ENCODE measurements at regions not wholly inside any gene's neighbourhood (a gene's known extent, or its start where the extent isn't known, plus 50 kb on each side); places are given as distances from the start of the nearest gene placed in this dataset.

DNA sequence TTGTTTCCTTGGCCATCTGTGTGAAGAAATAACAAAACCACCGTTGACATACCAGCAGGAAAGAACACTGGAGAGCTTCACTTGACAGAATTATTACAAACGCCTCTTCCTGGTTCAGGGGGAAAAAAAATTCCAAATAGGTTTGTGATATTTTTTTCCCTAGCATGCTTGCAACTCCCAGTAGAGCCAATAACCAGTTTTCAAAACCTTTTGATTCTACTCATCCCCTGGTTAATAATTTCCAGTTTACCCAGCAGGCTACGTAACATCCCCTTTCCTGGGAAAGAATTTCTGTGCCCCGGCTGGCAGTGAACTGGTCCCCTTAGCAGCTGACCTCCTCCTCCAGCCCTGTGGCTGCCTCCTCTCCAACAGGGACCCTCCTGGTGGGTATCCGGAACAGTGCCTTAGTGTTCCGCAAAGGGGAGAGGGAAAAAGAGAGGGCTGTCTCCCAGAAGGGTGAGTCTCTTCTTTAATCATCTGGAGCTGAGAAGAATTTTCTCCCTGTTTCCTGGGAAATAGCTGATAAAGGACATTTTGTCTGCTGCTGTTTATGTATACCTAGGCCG is 72.8 kb upstream of the BOD1 start:
- no peak overlapping the region for H3K27ac ChIP-seq
- no peak for DNase-seq (ENCODE audit: low read depth, low spot score)

DNA sequence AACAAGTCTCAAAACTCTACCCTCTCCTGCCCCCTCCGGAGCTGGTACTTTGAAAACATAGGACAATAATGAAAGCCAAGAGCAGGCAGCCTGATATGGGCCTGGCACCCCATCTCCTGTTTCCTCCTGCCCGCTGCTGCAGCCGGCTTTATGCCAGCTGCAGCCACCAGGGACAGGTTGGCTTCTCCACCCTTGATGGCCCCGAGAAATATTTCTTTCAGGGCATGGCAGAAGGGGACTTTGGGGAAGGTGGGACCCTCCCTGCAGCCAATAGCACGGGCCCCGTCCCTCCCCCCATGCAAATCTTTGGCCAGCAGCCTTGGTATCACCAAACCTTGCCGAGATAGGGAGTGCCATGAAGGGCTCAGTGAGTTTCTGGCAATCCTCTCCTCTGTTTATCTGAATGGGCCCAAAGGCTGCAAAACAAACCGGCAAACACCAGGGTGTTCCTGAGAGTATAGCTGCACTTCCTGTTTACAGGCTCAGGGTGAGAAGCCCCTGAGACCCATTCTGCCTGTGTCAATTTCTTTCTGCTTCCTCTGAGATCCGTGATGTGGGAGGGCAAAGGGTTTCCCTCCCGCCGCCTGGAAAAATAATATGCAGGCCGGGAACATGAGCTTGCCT is 73.4 kb upstream of the BOD1 start:
- no peak for DNase-seq (ENCODE audit: low read depth, low spot score)
- no peak overlapping the region for H3K27ac ChIP-seq

DNA sequence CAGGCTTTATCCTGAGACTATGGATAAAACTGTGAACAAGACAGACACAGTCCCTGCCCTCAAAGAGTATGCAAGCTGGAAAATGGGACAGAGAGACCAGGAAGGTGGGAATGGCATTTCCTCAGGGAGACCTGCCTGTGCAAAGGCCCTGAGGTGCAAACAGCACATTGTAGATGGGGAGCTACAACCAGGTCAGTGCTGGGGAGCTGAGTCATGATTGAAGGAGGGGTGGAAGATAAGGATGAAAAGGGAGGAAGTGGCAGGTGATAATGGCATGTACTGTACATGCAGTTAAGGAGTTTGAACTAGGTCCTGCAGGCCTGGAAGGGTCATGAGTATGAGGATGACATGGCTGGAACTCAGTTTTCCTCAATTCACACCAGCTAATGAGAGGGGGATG is 75.5 kb upstream of the BOD1 start:
- DNase-seq (ENCODE audit: low read depth, low spot score), result no peak
- no peak overlapping the region for H3K27ac ChIP-seq

DNA sequence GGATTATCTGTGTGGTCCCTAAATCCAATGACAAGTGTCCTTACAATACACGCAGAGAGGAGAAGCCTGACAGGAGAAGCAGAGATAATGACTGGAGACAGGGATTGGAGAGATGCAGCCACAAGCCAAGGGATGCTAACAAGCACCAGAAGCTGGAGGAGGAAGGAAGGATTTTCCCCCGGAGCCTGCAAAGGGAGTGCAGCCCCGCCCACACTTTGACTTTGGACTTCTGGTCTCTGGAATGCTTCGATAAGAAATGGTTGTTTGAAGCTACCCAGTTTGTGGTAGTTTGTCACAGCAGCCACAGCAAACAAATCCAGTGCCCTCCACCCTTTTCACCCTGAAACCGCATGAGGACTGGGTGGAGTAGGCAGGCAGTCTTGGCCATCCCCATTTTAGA is 77.2 kb upstream of the BOD1 start:
- DNase-seq (ENCODE audit: low read depth, low spot score), result no peak
- H3K27ac ChIP-seq, result no peak overlapping the region

DNA sequence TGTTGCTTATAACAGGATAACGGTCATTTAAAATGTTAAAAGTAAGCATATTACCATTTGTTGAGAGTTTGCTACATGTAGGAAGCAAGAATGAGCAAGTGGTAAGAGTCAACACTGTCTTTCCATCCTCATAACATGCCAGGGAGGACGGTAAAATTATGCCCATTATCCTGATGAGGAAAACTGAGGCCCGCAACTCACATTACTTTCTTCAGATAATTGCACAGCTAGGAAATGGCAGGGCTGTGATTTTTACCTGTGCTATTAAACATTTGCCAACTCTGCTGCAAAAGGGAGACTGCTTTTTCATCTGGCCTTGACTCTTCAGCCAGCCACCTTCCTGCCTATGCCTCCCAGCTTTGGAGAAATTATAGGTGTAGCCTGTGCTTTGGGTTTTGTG is 79.8 kb upstream of the BOD1 start:
- no peak overlapping the region for H3K27ac ChIP-seq
- no peak for DNase-seq (ENCODE audit: low read depth, low spot score)

DNA sequence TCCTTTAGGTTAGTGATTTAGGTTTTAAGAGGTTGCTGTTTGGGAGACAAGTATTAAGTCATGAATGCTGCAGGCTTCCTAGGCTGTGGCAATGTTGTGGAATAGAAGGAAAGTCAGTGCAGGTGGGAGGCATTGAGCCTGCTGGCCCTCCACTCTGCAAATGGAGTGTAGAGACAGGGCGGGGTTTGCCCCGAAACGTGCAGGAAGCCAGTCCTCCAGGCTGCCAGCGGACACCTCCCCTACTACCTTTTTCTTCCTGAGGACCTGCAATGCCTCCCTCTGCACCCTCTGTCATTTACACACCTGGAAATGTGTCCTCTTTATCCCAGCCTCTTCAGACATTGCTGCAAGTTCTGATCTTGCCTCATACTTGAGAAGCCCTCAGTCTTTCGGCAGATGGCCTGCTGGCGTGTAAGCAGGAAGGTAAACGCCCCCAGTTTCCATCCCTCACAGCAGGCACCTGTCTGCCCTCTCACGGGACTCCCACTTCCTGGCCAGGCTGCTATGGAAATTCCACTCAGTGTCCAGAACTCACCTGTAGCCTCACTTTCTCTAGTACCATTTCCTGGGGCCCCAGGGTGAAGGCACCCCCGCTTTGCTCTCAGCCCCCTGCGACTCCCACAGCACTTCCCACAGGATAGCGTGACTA is 81.6 kb upstream of the BOD1 start:
- no peak overlapping the region for H3K27ac ChIP-seq
- DNase-seq (ENCODE audit: low read depth, low spot score), result no peak

DNA sequence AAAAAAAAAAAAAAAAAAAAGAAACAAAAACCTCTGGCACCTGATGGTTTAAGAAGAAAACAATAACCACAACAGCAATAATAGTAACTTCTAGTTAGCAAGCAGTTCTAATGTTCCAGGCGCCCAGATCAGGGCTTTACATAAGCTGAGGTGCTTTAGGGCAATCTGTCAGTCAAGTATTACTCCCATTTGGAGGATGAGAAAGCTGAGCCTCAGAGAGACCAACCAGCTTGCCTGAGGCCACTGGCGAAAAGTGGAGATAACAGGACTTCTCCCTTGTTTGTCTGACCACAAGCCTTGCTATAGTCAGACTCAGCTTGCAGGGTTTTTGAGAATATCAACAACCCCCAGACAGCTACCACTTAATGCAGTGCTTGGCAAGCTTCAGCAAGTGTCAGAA is 83.5 kb upstream of the BOD1 start:
- H3K27ac ChIP-seq, result no peak overlapping the region
- no peak for DNase-seq (ENCODE audit: low read depth, low spot score)

DNA sequence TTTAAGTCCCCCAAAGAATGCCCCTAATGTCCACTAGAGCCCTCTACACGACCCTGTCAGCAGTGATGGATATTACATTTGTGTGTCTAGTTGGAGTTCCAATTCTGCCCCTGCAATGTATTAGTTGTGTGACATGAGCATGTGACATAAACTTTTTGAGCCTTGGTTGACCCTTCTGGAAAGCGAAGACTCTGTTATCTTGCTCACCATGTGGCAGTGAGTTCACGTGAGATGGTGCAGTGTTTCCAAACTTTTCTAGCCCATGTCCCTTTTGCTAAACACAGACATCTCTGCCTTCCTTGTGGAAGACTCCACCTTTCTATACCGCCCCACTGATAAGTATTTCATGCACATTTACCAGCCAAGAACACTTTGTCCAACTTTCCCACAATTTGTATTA is 87.0 kb upstream of the BOD1 start:
- H3K27ac ChIP-seq, result no peak overlapping the region
- no peak for DNase-seq (ENCODE audit: low read depth, low spot score)

DNA sequence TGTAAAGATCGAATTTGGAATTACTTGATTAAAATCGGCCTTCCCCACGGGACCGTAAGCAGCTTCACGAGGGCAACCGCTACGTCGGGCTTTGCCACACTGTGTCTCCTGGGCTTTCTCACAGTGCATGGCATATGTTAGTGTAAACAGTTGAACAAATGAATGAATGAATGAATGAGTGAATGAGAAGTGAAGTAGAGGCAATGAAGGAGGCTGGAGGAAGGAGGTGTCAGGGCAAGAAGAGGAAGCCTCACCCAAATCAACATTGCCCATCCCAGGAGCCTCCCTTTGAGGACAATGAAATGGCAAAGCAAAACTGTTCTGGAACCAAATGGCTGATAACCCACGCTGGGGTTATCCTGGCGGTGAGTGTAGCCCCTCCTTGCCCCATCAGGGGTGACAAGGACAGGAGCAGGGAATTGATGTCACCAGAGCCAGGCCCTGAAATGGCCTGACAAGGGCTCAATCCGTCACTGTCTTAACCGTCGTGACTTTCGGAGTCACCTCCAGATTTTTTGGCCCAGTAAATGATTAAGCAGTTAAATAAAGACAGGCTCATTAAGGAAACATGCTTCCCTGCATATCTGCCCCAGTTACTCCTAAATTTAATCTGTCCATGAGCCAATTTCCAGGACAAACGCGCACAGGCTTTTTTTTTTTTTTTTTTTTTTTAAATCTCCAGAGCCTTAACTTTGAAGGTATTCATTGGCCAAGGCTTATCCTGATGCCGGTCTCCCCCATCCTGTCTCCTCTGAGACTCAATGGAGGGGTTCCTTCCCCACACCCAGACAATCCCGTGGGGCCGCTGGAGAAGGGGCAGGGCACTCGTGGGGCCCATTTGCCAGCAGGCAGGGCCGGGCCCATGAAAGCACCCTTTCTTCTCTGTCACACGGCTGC is 88.4 kb upstream of the BOD1 start:
- DNase-seq (ENCODE audit: low read depth, low spot score), result no peak
- no peak overlapping the region for H3K27ac ChIP-seq

DNA sequence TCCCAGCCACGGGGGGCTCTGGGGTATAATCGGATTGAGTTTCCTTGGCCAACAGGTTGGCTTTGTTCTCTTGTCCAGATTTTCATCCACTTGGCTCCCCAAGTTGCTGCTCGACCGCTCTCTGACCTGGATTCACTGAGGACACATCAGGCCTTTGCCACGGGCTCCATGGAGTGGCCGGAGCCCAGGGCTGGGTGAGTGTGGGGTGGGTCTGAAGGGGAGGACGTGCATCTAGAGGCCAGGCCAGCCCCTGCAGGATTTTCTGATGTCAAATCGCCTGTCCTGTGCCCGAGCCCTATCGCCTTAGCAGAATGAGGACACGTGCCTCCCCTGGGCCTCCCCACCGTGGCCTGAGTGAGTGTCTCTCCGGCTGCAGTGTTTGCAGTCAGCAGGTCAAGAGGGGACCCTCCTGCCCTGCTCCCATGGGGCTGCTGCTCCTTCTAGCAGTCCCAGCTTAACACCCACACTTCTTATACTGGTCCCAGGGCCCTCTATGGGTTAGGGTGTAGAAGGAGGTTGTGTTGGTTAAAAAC is 89.1 kb upstream of the BOD1 start:
- H3K27ac ChIP-seq, result no peak overlapping the region
- DNase-seq (ENCODE audit: low read depth, low spot score), result no peak

DNA sequence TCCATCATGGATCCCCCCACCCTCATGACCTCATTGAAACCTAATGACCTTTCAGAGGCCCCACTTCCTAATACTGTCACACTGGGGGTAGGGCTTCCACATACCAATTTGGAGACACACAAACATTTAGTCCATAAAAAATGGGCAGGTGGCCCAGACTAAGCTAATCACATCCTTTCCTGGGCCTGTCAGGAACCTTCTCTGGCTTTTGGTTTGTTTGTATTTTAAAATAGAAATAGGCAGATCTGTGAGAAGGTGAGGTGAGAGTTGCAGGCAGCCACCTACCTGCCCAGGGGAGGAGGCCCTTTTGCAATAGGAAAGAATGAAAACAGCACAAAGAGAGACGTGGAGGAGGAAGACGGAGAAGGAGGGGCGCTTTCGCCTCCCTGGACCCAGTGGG is 90.2 kb upstream of the BOD1 start:
- DNase-seq (ENCODE audit: low read depth, low spot score), result no peak
- peak overlapping the region; percentile 35 for H3K27ac ChIP-seq

DNA sequence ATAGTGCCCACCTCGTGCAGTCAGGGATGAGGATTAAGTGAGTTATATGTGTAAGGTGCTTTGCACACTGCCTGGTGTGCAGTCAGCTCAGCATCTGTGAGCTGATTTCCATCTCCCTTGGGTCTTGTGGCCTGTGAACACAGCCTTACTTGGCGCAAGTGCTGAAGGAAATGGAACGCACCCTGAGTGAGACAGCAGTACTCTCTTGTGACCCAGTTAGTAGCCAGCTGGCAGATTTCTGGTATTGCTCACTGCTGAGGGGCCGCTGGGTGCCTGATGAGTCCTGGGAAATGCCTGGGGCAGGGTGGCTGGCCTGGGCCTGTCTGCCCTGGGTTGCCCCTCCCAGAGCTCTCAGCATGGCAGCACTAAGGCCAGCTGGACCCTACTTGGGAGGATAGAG is 90.9 kb upstream of the BOD1 start:
- DNase-seq (ENCODE audit: low read depth, low spot score), result peak; percentile 51
- peak overlapping the region; percentile 35 for H3K27ac ChIP-seq

DNA sequence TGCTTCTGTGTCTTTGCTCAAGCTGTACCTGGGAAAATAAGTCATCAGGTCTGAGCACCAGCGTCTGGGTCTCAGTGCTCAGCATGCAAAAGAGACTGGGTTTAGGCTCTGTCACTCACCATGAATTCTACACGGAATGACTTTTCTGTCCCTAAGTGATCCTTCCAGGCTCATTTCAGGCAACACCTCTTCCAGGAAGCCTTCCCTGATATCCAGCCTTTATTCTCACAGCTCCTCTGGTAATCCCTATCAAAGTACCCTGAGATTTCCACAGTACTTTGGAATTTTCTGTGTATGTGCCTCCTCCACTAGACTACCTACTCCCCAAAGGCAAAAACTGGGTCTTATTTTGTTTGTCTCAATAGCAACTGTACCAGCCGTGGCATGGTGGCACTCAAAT is 92.7 kb upstream of the BOD1 start:
- no peak for DNase-seq (ENCODE audit: low read depth, low spot score)
- H3K27ac ChIP-seq, result no peak overlapping the region

DNA sequence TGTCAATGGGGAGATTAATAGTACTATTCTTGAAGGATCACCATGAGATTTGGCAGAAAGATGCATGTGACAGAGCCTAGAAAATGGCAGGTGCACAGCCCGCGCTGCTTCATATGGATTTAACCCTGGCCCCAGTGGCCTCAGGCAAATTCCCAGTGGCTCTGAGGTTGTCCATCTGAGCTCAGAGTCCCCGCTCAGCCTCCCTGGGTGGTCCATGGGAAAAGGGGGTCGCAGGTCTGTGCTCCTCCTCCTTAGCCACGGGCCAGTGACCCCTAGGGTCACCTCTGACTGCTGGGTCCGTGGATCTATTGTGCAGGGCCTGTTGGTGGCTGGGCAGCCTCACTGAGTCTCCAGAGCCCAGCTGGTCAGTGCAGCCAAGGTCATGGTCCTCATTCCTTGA is 93.3 kb upstream of the BOD1 start:
- no peak overlapping the region for H3K27ac ChIP-seq
- no peak for DNase-seq (ENCODE audit: low read depth, low spot score)

DNA sequence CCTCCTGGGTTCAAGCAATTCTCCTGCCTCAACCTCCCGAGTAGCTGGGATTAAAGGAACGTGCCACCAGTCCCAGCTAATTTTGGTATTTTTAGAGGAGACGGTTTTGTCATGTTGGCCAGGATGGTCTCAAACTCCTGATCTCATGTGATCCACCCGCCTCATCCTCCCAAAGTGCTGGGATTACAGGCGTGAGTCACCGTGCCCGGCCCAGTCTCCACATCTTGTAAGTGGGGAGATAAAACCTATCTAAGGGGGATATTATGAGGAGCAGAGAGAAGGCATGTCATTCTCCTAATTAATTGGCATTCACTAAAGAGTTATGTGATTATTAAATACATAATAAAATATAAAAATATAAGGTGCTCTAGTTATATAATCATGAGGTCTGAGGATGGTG is 94.1 kb upstream of the BOD1 start:
- DNase-seq (ENCODE audit: low read depth, low spot score), result no peak
- no peak overlapping the region for H3K27ac ChIP-seq

DNA sequence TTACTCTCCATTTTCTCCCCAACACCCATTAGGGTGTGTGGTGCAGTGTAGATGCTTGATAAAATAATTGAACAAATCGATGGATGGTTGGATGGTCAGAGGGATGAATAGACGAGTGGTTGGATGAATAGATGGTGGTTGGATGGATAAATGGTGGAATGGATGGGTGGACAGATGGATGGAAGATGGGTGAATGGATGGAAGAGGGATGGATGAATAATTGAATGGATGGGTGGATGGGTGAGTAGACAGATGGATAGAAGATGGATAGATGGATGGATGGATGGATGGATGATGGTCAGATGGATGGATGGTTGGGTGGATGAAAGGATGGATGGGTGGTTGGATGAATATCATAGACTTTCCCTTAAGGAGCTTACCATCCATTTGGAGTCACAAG is 95.0 kb upstream of the BOD1 start:
- no peak for DNase-seq (ENCODE audit: low read depth, low spot score)
- no peak overlapping the region for H3K27ac ChIP-seq

DNA sequence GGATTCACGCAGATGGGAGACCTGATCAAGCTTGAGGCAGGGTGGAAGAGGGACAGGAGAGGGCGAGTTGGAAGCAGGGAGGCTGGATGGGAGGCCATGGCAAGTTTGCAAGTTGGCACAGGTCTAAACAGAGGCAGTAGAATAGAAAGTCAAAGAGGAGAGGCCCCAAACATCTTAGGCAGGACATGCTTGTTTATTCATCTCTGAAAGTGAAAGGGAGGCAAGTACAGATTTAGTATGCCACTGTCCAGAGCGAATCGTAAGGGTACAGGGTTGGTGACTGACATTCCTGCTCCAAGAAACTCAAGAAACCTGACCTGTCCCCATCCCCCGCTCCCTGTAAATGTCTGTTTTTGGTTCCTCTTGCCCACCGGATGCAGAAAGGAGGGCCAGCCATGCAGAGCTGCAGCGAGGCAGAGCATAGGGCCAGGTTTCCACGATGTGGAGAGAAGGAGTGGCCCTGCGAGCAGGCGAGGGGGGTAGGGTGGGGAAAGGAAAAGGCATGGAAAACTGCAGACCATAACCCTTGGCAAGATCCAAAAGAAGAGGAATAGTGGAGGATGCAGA is 96.2 kb upstream of the BOD1 start:
- H3K27ac ChIP-seq, result no peak overlapping the region
- DNase-seq (ENCODE audit: low read depth, low spot score), result no peak

DNA sequence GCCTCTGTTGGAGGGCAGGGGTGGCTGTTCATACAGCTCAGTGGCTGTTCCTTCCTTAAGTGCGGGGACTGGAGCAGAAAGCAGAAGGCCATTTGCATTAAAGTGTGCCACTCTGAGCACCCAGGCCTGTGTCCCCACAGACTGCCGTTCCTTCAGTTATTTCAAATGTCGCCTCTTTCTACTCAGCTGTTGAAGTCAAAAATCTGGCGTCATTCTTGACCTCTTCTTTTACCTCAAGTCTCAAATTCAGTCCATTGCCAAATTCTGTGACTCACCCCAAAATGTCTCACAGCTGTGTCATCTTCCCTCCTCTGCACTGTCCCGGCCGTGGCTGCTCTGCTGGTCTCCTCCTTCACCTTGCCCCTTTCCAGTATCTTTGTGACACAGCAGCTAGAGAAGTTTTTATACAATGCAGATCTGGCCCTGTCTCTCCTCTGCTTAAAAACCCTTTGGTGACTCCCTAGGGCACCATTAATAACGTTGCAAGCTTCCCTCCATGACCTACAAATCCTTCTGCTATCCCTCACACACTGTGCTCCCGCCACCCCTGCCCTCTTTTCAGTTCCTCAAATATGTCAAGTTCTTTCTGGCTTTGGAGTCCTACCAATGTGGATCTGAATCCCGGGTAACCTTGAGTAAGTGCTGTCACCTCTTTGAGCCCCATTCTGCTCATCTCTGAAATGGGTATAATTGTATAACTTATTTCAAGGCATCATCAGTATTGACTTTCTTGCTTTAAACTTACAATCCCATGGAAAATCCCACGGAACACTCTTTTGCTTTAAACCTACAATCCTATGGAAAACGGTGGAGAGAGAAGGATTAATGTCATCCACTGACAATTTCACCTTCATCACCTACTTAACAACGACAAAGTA is 98.3 kb upstream of the BOD1 start:
- H3K27ac ChIP-seq, result no peak overlapping the region
- peak; percentile 29 for DNase-seq (ENCODE audit: low read depth, low spot score)

DNA sequence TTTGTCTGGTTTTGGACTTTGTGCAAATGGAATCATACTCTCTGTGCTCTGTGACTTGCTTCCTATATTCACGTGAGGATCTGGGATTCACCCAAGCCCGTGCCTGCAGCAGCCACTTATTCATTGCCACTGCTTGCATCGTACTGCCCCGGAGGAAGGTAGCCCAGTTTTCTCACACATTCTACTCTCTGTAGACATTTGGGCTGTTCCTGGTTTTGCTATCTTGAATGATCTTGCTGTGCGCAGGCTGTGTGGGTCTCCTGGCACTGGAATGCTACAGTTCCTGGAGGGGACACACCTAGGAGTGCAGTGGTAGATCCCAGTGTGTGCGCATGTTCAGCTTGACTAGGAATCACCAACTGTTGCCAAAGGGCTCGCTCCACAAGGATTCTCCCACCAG is 99.2 kb upstream of the BOD1 start:
- no peak for DNase-seq (ENCODE audit: low read depth, low spot score)
- H3K27ac ChIP-seq, result no peak overlapping the region

All from epithelial cell of prostate (primary cell).